ENCODE measurements at regions not wholly inside any gene's neighbourhood (a gene's known extent, or its start where the extent isn't known, plus 50 kb on each side); places are given as distances from the start of the nearest gene placed in this dataset.

DNA sequence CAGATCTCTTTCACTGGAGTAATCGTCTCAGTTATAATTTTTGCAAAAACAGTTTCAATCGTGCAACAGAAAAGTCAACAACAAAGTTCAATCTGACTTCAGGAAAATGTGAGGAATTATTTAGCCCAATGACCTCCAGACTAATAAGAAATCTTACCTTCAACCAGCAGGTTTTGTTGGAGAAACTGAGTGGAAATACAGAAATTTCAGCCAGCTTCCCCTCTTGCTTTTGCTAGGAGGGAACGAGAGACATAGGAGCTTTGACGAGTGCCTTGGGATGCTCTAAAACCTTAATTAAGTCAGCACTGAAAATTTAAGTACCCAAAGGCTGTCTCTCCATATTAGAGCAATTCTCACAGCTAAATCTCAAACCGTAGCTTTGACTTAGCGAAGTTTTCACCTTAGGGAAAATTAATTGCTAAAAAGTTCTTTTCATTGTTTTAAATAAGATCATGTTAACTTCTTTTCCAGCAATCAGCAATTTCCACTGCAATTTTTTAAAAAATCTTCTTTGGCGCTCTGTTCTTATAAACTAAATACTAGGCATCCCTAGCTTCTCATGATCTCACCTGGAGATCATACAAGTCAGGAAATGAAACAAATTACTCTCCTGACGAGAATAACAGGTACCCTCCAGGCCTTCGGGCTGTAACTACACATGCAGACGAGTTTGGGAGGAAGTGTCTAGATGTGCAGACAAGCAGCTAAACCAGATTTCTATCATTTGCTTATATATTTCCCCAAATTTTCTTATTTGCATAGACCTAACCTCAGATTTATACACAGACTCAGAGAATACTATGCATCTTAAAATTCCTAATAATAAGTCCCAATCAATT, 250.2 kb downstream of the FAM43A start:
- no peak overlapping the region for H3K4me3 ChIP-seq (ENCODE audit: insufficient read depth, low read depth, low read length)
- dilution Hi-C loops (cut with HindIII; ENCODE audit: low sequenced_read_pairs, unreplicated experiment) = no loop called here
- no peaks in the 10 kb centered on the region for H3K36me3 ChIP-seq (ENCODE audit: control insufficient read depth, insufficient read depth, low read length)
- ChIA-PET POLR2A (ENCODE audit: unreplicated experiment) (no interaction called here), CTCF (no interaction called here)
- H3K23ac ChIP-seq (ENCODE audit: low read depth, low read length) = no peak overlapping the region
- no peak overlapping the region for H2BK120ac ChIP-seq (ENCODE audit: low read depth, low read length)
- no peak overlapping the region for H3K4ac ChIP-seq (ENCODE audit: low read depth, low read length)
- intact Hi-C loops (cut with micrococcal nuclease) = no loop called here
- peaks cover 3% of the 10 kb centered on the region for H3K9me1 ChIP-seq (ENCODE audit: insufficient read depth, low read length)
- no peak overlapping the region for H2AK5ac ChIP-seq (ENCODE audit: low read depth, low read length)
- no peak overlapping the region for H3K14ac ChIP-seq (replicated peaks; ENCODE audit: low read depth, low read length)
- no peak overlapping the region for H2AK9ac ChIP-seq (replicated peaks; ENCODE audit: low read depth, low read length, poor library complexity)
- H2BK20ac ChIP-seq (ENCODE audit: low read depth, low read length) = no peak overlapping the region
- no TSS peak for BruUV-seq (replicated peaks)
- no peak overlapping the region for H3K56ac ChIP-seq (ENCODE audit: extremely low read depth, insufficient read depth, low read length)
- H2BK15ac ChIP-seq (ENCODE audit: low read depth, low read length) = no peak overlapping the region
- H4K20me1 ChIP-seq (ENCODE audit: insufficient read depth, low read length) = no peaks in the 10 kb centered on the region
- H3K79me1 ChIP-seq (ENCODE audit: low read depth in 1 of 2, low read length in 2 of 2) = no peaks in the 10 kb centered on the region
- ATAC-seq (ENCODE audit: low read depth) (no peak), DNase-seq (no peak)
- peaks cover 3% of the 10 kb centered on the region; the same call in 1 of the 2 replicates for H3K4me1 ChIP-seq (ENCODE audit: control insufficient read depth, insufficient read depth, low read length)
- no peak overlapping the region for H4K91ac ChIP-seq (ENCODE audit: insufficient read depth, low read depth, low read length)
- H3K27me3 ChIP-seq (ENCODE audit: control insufficient read depth, insufficient read depth, low read length) = peaks cover 8% of the 10 kb centered on the region; the same call in 1 of the 2 replicates
- no peak overlapping the region for H3K18ac ChIP-seq (ENCODE audit: low read depth, low read length)
- WGBS, 2 experiments (ENCODE audit: extremely low coverage in 2 of 2, insufficient read length in 1 of 2) = 80% methylated on average over 1 of the region's 10 CpGs; no CpG with 5 or more reads in 1 of the 2 experiments
- TF ChIP-seq MAZ (IDR thresholded peaks at IDR 0.05; ENCODE audit: borderline replicate concordance, low read depth, low read length) (no peak), SMC3 (IDR thresholded peaks at IDR 0.05; ENCODE audit: low read depth, low read length) (no peak), NFE2L2 (IDR thresholded peaks at IDR 0.05; ENCODE audit: low read depth, low read length) (no peak), CHD1 (IDR thresholded peaks at IDR 0.05; ENCODE audit: low read depth, low read length) (no peak), MXI1 (IDR thresholded peaks at IDR 0.05; ENCODE audit: borderline replicate concordance, low read depth, low read length) (no peak)
- peaks cover 3% of the 10 kb centered on the region; the same call in 1 of the 2 replicates for H3K9me3 ChIP-seq (ENCODE audit: control insufficient read depth, insufficient read depth, low read length)
- no peak overlapping the region for H3K27ac ChIP-seq (ENCODE audit: insufficient read depth, low read length)
- H3K9ac ChIP-seq (ENCODE audit: low read depth, low read length) = no peak overlapping the region
- H2AFZ ChIP-seq (replicated peaks; ENCODE audit: low read length, poor library complexity) = no peak overlapping the region
- H3K4me2 ChIP-seq (ENCODE audit: low read depth, low read length) = no peak overlapping the region
- H2BK5ac ChIP-seq (ENCODE audit: low read depth, low read length, poor library complexity, severe bottlenecking) = no peak overlapping the region
- no peak overlapping the region for H4K5ac ChIP-seq (ENCODE audit: low read depth, low read length)
- no peak overlapping the region for H4K8ac ChIP-seq (ENCODE audit: low read depth in 2 of 2, low read length in 2 of 2)
- in situ Hi-C loops (cut with MboI; ENCODE audit: low sequenced_read_pairs) = no loop called here

Measured in IMR-90 (cell line).